ENCODE measurements at regions not wholly inside any gene's neighbourhood (a gene's known extent, or its start where the extent isn't known, plus 50 kb on each side); places are given as distances from the start of the nearest gene placed in this dataset.
"Not testable (repeated sequence)": the region's sequence is repeated elsewhere in the genome, so short reads cannot be mapped to it uniquely, and the experiment has no call there.

DNA sequence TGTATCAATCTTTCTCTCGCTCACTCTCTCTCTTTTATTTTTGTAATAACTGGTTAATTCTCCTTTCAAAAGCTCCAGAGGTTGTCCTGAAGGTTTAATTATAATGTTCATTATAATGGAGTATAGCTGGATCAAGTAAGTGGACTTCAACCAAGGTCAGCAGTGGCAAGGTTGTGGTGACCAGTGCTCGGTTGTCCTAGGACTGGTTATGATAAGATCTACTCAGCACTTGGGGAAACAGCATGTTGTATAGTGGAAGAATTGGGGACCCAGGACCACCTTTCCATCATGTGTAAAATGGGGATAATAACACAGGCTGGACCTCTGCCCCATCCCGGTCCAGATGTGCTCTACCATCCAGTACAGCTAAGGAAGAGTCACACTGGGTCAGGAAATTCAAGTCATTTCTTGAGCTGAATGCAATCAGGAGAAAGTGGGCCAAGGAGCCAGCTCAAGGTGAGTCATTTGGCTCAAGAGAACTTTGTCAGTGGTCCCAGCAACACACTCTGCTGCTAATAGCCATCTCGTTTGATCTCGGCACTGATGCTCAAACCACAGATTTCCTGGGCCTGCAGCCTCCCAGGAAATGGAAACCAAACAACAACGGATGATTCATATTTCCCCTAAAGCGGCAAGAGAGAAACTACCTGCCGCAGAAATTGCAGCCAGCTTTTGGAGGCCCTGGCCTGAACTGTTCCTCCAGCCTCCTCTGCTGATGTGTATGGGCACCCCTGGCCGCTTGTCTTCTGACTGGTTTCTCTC lies 123.6 kb upstream of the RBPJ start:
- peaks cover 17% of the 10 kb centered on the region for H3K27me3 Mint-ChIP-seq (ENCODE audit: low read depth)
- no peaks in the 10 kb centered on the region for H3K36me3 Mint-ChIP-seq (ENCODE audit: insufficient read depth in 2 of 2)
- peak overlapping the region; percentile 96 for H3K27ac Mint-ChIP-seq
- peak; percentile 78 to 85 for DNase-seq
- H3K4me1 Mint-ChIP-seq (ENCODE audit: low read depth), result peaks cover 79% of the 10 kb centered on the region
- ATAC-seq (replicated peaks in 1 of 2), result peak; percentile 84 to 86
- H3K4me3 Mint-ChIP-seq, result peak overlapping the region; percentile 67 to 79
- H3K9me3 Mint-ChIP-seq, result peaks cover 0 to 2% of the 10 kb centered on the region in 2 donors

DNA sequence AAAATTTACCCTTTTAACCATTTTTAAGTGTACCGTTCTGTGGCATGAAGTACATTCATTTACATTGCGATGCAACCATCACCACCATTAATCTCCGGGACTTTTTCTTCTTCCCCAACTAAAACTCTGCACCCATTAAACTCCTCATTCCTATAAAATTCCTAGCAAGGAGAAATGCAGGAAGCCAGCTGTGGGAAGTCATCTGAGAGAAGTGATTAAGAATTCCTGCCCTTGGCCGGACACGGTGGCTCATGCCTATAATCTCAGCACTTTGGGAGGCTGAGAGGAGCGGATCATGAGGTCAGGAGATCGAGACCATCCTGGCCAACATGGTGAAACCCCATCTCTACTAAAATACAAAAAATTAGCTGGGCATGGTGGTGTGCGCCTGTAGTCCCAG lies 121.9 kb upstream of the RBPJ start:
- not testable (repeated sequence) for H3K4me3 Mint-ChIP-seq
- H3K27me3 Mint-ChIP-seq (ENCODE audit: low read depth), result peaks cover 21% of the 10 kb centered on the region

DNA sequence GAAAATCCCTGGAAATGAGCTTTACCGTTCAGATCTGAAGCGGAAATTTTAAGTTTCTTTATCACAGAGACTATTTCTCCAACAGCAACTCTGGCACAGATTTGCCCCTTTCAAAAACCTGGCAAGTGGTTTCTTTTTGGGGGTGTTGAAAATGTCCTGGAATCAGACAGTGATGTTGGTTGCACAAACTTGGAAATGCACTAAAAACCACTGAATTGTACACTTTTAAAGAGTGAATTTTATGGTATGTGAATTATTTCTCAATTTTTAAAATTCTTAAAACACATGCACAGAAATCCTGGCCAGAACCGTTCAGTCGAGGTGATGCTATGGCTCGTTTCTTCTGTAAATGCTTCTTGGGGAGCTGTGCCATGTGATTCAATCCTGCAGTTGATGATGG lies 121.2 kb upstream of the RBPJ start:
- Mint-ChIP-seq H3K4me3 (no peak overlapping the region), H3K36me3 (ENCODE audit: insufficient read depth in 2 of 2) (peaks cover 3% of the 10 kb centered on the region in 2 donors), H3K9me3 (peaks cover 0 to 5% of the 10 kb centered on the region in 2 donors), H3K4me1 (ENCODE audit: low read depth) (peaks cover 71% of the 10 kb centered on the region), H3K27me3 (ENCODE audit: low read depth) (peaks cover 21% of the 10 kb centered on the region), H3K27ac (no peak overlapping the region)
- ATAC-seq (replicated peaks in 1 of 2) (no peak), DNase-seq (no peak)

More for the DNA sequence above, 121.9 kb upstream of the RBPJ start:
- peaks cover 72% of the 10 kb centered on the region for H3K4me1 Mint-ChIP-seq (ENCODE audit: low read depth)
- H3K36me3 Mint-ChIP-seq (ENCODE audit: insufficient read depth in 2 of 2); H3K9me3 Mint-ChIP-seq; H3K27ac Mint-ChIP-seq; ATAC-seq (replicated peaks in 1 of 2); DNase-seq: not testable (repeated sequence)

DNA sequence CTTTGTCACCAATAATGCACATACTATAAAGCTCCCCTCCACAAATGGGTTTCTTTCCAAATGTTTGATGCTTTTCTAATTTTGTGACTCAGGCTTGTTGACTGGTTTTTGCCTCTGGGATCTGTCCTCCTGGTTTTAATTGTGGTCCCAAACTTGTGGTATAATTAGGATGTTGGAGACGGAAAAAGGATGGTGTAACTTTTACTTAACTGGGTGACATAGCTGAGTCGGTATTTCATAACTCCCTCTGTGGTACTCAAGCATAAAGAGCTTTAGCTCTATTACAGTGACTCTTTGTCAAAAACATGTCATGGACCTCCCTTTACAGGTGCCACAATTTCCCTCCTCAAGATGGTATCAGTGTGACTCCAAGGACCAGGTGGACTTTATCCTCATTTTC lies 119.7 kb upstream of the RBPJ start:
- Mint-ChIP-seq H3K27ac (no peak overlapping the region), H3K4me1 (ENCODE audit: low read depth) (peaks cover 56% of the 10 kb centered on the region)
- ATAC-seq (replicated peaks in 1 of 2), result no peak

DNA sequence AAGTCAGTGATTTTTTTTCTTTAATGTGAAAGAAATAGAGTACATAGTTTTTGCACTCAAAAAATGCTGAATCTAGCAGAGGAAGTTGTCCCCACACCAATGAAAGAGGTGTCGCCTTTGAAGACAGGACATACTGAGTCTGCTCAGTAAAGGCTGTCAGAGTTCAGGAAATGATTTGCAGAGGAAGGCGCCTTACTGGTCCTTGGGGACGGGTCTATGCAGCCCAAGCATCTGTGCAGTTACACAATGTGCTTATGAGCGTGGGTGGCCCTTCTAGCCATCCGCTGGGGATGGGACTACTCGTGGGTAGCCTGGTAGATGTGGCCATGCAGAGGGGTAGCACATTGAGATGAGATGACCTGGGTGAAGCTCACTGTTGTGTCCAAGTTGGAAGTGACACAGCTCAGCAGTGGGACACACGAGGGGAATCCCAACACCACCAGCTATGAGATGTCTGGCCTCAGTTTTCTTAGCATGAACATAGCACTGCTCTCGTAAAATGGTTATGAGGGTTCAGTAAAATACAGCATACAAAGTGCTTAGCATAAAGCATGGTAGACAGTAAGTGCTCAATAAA lies 116.5 kb upstream of the RBPJ start:
- ATAC-seq (replicated peaks in 1 of 2), result peak; percentile 31 to 84
- Mint-ChIP-seq H3K4me3 (no peak overlapping the region), H3K27me3 (ENCODE audit: low read depth) (peaks cover 34% of the 10 kb centered on the region), H3K27ac (no peak overlapping the region), H3K4me1 (ENCODE audit: low read depth) (peaks cover 24% of the 10 kb centered on the region), H3K36me3 (ENCODE audit: insufficient read depth in 2 of 2) (peaks cover 3% of the 10 kb centered on the region in 2 donors), H3K9me3 (peaks cover 0 to 5% of the 10 kb centered on the region in 2 donors)
- no peak for DNase-seq

More for the DNA sequence above, 119.7 kb upstream of the RBPJ start:
- no peak for DNase-seq
- H3K27me3 Mint-ChIP-seq (ENCODE audit: low read depth), result peaks cover 25% of the 10 kb centered on the region
- H3K9me3 Mint-ChIP-seq, result peaks cover 0 to 5% of the 10 kb centered on the region in 2 donors
- H3K4me3 Mint-ChIP-seq, result no peak overlapping the region
- H3K36me3 Mint-ChIP-seq (ENCODE audit: insufficient read depth in 2 of 2), result peaks cover 3% of the 10 kb centered on the region in 2 donors

DNA sequence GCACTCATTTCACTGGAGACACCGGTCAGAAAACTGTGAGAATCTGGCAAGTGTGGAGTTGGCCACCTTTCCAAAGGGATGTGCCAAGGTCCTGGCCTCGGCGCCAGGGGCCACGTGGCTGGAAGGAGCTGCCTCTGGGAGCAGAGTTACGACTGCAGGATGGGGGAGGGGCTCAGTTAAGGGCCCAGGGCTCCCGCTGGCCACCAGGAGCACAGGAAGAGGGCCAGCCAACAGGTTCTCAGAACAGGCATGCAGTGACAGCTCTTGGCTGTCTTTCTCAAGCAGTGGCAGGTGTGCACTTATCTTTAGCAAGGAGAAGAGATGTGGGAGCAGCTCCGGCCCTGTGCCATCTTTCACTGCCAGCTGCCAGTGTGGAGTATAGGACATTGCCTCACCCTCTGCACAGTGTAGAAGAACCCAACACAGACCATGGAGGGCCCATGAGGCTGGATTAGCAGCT lies 115.9 kb upstream of the RBPJ start:
- ATAC-seq (replicated peaks in 1 of 2) (no peak), DNase-seq (no peak)
- Mint-ChIP-seq H3K9me3 (peaks cover 0 to 5% of the 10 kb centered on the region in 2 donors), H3K27me3 (ENCODE audit: low read depth) (peaks cover 40% of the 10 kb centered on the region), H3K4me1 (ENCODE audit: low read depth) (peaks cover 24% of the 10 kb centered on the region), H3K27ac (no peak overlapping the region), H3K4me3 (no peak overlapping the region), H3K36me3 (ENCODE audit: insufficient read depth in 2 of 2) (peaks cover 3% of the 10 kb centered on the region in 2 donors)

DNA sequence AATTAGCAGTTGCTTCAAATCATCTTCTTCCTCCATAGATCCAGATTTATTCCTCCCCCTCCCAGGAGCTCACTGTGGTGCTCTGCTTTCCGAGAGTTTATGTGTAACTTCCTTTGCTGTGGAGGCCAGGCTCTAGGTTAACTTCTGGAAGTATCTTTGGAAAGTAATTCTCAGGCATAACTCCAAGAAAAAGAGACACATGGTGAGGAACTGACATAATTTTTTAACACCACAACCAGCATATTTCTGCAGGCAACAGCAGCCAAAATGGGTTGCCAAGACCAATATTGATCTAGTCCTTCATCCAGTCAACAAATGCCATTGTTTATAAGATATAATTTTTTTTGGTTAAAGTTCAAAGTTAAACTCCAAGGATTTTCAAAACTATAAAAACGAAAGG lies 114.5 kb upstream of the RBPJ start:
- H3K36me3 Mint-ChIP-seq (ENCODE audit: insufficient read depth in 2 of 2), result peaks cover 3% of the 10 kb centered on the region in 2 donors
- no peak overlapping the region for H3K27ac Mint-ChIP-seq
- H3K27me3 Mint-ChIP-seq (ENCODE audit: low read depth), result peaks cover 45% of the 10 kb centered on the region
- ATAC-seq (replicated peaks in 1 of 2) (no peak), DNase-seq (no peak)
- peaks cover 17% of the 10 kb centered on the region for H3K4me1 Mint-ChIP-seq (ENCODE audit: low read depth)
- no peak overlapping the region for H3K4me3 Mint-ChIP-seq
- H3K9me3 Mint-ChIP-seq, result peaks cover 0 to 5% of the 10 kb centered on the region in 2 donors

DNA sequence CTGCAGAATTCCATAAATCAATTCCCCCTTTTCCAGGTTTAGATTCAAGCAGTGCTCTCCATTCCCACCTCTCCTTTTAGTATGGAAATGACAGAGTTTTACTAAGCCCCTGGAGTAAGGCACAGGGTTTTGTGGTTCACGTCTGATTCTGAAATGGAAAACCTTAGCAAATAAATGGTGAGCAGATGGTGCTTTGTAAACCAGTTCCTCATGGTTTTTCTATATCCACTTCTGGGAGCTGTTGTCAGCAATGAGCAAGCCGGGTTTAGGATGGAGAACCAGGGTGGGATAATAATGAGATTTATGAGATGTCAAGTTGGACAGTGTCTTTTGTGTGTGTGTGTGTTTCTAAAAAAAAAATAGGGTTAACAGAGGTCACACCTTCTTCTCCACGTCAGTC lies 113.8 kb upstream of the RBPJ start:
- Mint-ChIP-seq H3K27me3 (ENCODE audit: low read depth) (peaks cover 44% of the 10 kb centered on the region), H3K4me1 (ENCODE audit: low read depth) (peaks cover 15% of the 10 kb centered on the region), H3K36me3 (ENCODE audit: insufficient read depth in 2 of 2) (peaks cover 3% of the 10 kb centered on the region in 2 donors), H3K9me3 (peaks cover 0 to 4% of the 10 kb centered on the region in 2 donors), H3K4me3 (no peak overlapping the region), H3K27ac (no peak overlapping the region)
- ATAC-seq (replicated peaks in 1 of 2), result no peak
- no peak for DNase-seq

DNA sequence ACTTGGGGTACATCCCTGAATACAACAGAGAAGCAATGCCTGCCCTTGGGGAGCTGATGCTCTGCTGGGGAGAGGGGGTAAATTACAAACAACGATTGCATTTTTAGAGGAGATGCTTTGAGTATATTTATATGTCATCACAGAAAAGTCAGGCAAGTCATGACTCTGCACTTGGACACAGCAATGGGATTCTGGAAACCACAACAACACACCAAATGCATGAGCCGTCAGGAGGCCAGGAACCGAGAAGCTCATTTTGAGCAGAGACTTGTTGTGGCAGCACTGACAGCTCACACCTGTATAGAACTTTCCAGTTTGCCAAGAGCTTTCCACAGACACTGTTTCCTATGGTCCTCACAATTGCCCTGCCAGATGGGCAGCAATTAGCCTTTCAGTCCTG lies 113.2 kb upstream of the RBPJ start:
- ATAC-seq (replicated peaks in 1 of 2) (no peak), DNase-seq (no peak)
- H3K27ac Mint-ChIP-seq, result no peak overlapping the region
- peaks cover 3% of the 10 kb centered on the region in 2 donors for H3K36me3 Mint-ChIP-seq (ENCODE audit: insufficient read depth in 2 of 2)
- H3K4me3 Mint-ChIP-seq, result no peak overlapping the region
- H3K4me1 Mint-ChIP-seq (ENCODE audit: low read depth), result peaks cover 15% of the 10 kb centered on the region
- peaks cover 0 to 3% of the 10 kb centered on the region in 2 donors for H3K9me3 Mint-ChIP-seq
- peaks cover 42% of the 10 kb centered on the region for H3K27me3 Mint-ChIP-seq (ENCODE audit: low read depth)

DNA sequence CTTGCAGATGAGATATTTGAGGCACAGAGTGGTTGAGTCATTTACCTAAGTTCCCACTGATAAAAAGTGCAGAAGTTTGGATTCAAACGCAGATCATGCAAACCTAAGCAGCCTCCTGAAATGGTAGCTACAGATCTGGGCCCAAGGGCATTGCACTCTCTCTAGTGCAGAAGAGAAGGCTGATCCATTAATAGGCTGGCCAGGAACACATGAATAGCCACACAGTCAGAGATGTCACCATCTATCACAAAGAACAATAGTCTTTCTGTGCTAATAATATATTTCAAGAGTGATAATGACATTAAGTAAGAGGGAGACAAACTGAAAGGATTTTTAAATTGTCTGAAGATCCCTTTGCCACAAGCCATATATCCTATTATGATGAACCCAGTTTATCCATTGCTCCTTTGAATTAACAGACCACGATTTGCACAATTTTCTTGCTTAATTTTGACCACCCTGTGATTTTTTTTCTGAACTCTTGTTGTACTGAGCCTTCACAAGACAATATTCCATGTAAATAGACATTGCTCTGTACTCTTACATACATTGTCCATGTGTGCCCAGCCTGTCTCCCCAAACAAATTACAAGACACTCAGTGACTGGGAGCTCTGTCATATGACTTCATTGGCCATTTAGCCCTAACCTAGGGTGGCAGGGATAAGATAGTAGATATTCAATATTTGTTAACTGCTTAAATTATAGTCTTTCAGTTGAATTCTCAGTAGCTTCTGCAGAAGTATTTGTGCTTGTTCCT lies 112.4 kb upstream of the RBPJ start:
- no peak overlapping the region for H3K4me3 Mint-ChIP-seq
- H3K36me3 Mint-ChIP-seq (ENCODE audit: insufficient read depth in 2 of 2), result peaks cover 1 to 2% of the 10 kb centered on the region in 2 donors
- ATAC-seq (replicated peaks in 1 of 2), result no peak
- no peak for DNase-seq
- H3K4me1 Mint-ChIP-seq (ENCODE audit: low read depth), result peaks cover 12% of the 10 kb centered on the region
- H3K27ac Mint-ChIP-seq, result no peak overlapping the region
- peaks cover 46% of the 10 kb centered on the region for H3K27me3 Mint-ChIP-seq (ENCODE audit: low read depth)
- no peaks in the 10 kb centered on the region for H3K9me3 Mint-ChIP-seq

DNA sequence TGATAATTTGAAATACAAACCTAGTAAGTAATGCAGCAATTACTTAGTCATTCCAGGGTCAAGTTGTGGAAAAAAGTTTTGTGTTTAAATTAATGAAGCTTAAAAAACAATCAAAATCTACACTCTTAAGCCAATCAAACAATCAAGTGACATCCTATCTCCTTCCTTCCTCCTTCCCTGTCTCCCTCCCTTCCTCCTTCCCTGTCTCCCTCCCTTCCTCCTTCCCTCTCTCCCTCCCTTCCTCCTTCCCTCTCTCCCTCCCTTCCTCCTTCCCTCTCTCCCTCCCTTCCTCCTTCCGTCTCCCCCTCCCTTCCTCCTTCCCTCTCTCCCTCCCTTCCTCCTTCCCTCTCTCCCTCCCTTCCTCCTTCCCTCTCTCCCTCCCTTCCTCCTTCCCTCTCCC lies 111.4 kb upstream of the RBPJ start:
- H3K36me3 Mint-ChIP-seq (ENCODE audit: insufficient read depth in 2 of 2); ATAC-seq (replicated peaks in 1 of 2); DNase-seq; H3K4me3 Mint-ChIP-seq; H3K9me3 Mint-ChIP-seq: not testable (repeated sequence)
- Mint-ChIP-seq H3K27ac (peak overlapping the region; percentile 64), H3K4me1 (ENCODE audit: low read depth) (peaks cover 12% of the 10 kb centered on the region), H3K27me3 (ENCODE audit: low read depth) (peaks cover 52% of the 10 kb centered on the region)

DNA sequence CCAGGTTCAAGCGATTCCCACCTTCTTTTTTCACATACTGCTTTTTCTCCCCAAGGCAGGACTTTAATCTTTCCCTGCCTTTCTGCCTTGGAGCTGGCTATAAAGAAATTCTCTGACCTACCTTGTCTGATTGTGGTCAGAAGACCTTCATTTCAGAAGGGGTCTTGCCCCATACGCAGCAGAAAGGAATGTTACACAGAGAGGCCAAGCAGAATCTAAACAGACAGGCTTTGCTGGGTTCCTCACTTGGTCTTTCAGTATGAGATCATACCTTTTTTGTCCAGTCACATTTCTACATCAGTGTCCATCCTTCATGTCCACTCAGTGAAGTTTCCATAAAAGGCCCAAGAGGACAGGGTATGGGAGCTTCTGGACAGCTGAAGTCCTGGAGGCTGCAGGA lies 108.3 kb upstream of the RBPJ start:
- Mint-ChIP-seq H3K36me3 (ENCODE audit: insufficient read depth in 2 of 2) (peaks cover 4 to 5% of the 10 kb centered on the region in 2 donors), H3K9me3 (peaks cover 0 to 5% of the 10 kb centered on the region in 2 donors)

DNA sequence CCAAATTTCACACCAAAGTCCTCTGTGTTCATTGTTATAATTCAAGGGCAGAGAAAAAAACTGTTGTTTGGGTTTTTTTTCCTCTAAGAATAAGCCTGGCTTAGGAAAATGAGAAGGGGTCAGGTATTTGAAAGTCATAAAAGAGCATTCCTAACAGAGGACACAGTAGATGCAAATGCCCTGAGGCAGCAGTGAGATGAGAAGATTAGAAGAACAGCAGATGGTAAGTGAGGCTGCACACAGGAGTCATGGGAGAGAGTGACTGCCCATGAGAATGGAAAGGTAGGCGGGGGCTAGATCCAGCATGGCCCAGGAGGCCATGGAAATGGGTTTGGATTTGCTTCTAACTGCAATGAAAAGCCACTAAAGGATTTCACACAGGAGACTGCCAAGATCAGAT lies 107.5 kb upstream of the RBPJ start:
- Mint-ChIP-seq H3K27ac (peak overlapping the region; percentile 31), H3K4me1 (ENCODE audit: low read depth) (peaks cover 10% of the 10 kb centered on the region), H3K9me3 (peaks cover 0 to 5% of the 10 kb centered on the region in 2 donors), H3K4me3 (no peak overlapping the region), H3K36me3 (ENCODE audit: insufficient read depth in 2 of 2) (peaks cover 4 to 5% of the 10 kb centered on the region in 2 donors), H3K27me3 (ENCODE audit: low read depth) (peaks cover 66% of the 10 kb centered on the region)
- ATAC-seq (replicated peaks in 1 of 2) (no peak), DNase-seq (no peak)

More for the DNA sequence above, 108.3 kb upstream of the RBPJ start:
- DNase-seq (no peak), ATAC-seq (replicated peaks in 1 of 2) (no peak)
- H3K4me1 Mint-ChIP-seq (ENCODE audit: low read depth), result peaks cover 10% of the 10 kb centered on the region
- no peak overlapping the region for H3K27ac Mint-ChIP-seq
- H3K27me3 Mint-ChIP-seq (ENCODE audit: low read depth), result peaks cover 66% of the 10 kb centered on the region
- no peak overlapping the region for H3K4me3 Mint-ChIP-seq

Measured in activated T-cell treated with anti-CD3 and anti-CD28 coated beads, Interleukin-2, amount 50 U/mL, for 72 hours (primary cell).